NB4 (cell line): ENCODE measurements at regions not wholly inside any gene's neighbourhood (a gene's known extent, or its start where the extent isn't known, plus 50 kb on each side); places are given as distances from the start of the nearest gene placed in this dataset.
A peak's percentile ranks its signal among the peaks of the same experiment; 100 is the strongest.

Source experiments
- DNase-seq: peaks from one replicate; pipeline ENCODE4 v3.0.0; 2010; ENCODE audit warnings: low read depth
- H3K4me3 ChIP-seq: one replicate; pipeline ENCODE4 v1.5.1; 2011; ENCODE audit warnings: mild to moderate bottlenecking, low read depth, low read length, moderate library complexity
- CTCF ChIP-seq: IDR thresholded peaks from one replicate; pipeline ENCODE4 v1.5.1; 2012; ENCODE audit warnings: low read depth, low read length
- MAX ChIP-seq: IDR thresholded peaks from 2 replicates; pipeline ENCODE4 v1.6.1; 2011; ENCODE audit warnings: low read depth, low read length
- MYC ChIP-seq: IDR thresholded peaks from 2 replicates; pipeline ENCODE4 v1.6.1; 2011; ENCODE audit warnings: low read depth, low read length
- POLR2A ChIP-seq: IDR thresholded peaks from 2 replicates; pipeline ENCODE4 v1.6.1; 2011; ENCODE audit warnings: mild to moderate bottlenecking; ENCODE audit not compliant: insufficient read length; ENCODE audit errors: extremely low read depth

DNA sequence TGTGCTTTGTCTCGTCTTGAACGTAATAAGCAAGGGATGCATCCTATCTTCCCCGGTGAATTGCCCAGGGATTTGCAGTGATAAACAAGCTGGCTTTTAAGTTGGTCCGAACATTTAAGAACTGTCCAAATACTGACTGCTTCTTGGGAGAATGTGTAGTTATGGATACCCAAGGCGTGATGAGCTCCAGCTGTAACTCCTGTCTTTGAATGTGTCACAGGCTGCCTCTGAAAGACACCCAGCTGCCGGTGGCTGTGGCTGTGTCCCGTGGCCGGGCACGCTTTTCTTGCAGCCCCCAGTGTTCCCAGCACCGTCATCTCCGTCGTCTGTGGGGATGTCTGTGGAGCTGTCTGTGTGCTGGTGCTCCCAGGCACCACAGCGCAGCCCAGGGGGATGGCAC lies 118.1 kb downstream of the GLRX3 start:
- peak; percentile 14 for DNase-seq
- TF ChIP-seq MYC = no peak
- TF ChIP-seq MAX = no peak
- no peak for TF ChIP-seq POLR2A
- no peak for TF ChIP-seq CTCF
- no peak overlapping the region for H3K4me3 ChIP-seq

DNA sequence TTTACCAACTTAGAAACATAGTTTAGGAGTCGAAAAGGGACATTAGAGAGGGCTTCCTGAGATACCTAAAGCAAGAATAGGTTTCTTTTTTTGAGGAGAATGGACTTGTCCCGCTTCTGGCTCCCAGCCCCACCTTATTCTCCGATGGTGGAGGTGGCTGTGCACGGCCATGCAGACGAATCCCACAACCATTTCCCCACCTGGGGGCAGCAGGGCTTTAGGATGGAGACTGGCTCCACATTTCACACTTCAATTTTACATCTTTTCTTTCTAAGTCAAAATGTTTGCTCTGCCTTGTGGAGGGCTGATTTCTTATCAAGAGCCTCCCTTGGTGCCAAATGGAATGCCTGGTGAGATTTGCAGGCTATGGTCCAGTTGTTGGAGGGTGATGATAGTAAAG lies 118.5 kb downstream of the GLRX3 start:
- TF ChIP-seq MYC (no peak), POLR2A (no peak), MAX (no peak), CTCF (no peak)
- DNase-seq = no peak
- H3K4me3 ChIP-seq = no peak overlapping the region

GRCh38 chr10:130255777-130256176 lies 119.6 kb downstream of the GLRX3 start:
- DNase-seq = no peak

DNA sequence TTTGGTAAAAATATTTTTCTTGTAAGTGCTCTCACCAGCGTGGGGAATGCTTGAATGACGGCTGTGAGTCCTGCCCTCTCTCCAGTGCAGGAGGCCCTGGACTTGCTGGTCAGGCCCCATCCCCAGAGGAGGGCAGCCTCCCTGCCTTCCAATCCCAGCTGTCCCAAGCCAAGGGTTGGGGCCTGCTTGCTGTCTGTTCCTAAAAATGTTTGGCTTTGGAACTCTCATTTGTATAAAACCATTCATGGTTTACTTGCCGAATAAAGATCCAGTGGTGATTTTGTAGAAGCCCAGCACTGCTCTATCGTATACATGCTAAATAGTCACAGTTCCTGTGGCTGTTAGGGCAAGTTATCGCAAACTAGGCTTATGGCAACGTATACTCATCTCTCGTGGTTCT lies 121.7 kb downstream of the GLRX3 start:
- no peak overlapping the region for H3K4me3 ChIP-seq
- no peak for DNase-seq
- TF ChIP-seq CTCF = no peak
- TF ChIP-seq MAX = no peak
- TF ChIP-seq POLR2A = no peak
- no peak for TF ChIP-seq MYC

More at GRCh38 chr10:130255777-130256176, 119.6 kb downstream of the GLRX3 start:
- no peak for TF ChIP-seq MAX
- TF ChIP-seq MYC = no peak
- no peak for TF ChIP-seq POLR2A
- no peak for TF ChIP-seq CTCF
- no peak overlapping the region for H3K4me3 ChIP-seq

- no peak overlapping the region for H3K4me3 ChIP-seq
- TF ChIP-seq MYC = no peak
- TF ChIP-seq POLR2A = no peak
- DNase-seq = no peak
Measured at GRCh38 chr10:130259380-130259779, 123.2 kb downstream of the GLRX3 start.

- no peak for DNase-seq
- no peak overlapping the region for H3K4me3 ChIP-seq
- TF ChIP-seq CTCF = no peak
- no peak for TF ChIP-seq POLR2A
- no peak for TF ChIP-seq MAX
- TF ChIP-seq MYC = no peak
Measured at GRCh38 chr10:130261306-130261705, 125.1 kb downstream of the GLRX3 start.
